IMR-90 (cell line): ENCODE measurements at regions not wholly inside any gene's neighbourhood (a gene's known extent, or its start where the extent isn't known, plus 50 kb on each side); places are given as distances from the start of the nearest gene placed in this dataset.

ENCODE experiments used
- ATAC-seq: fragments of 200-7000 bp; cut with Tn5 transposase; 2 replicates; pipeline ENCODE4 v1.9.1; 2020; ENCODE audit warnings: low read depth, mild to moderate bottlenecking, moderate library complexity
- BruUV-seq: library from RNA; stranded (reverse); fragments of 400-500 nt; replicated peaks from 2 replicates; lab custom pipeline; 2021; lab: Mats Ljungman, UMichigan
- CTCF ChIA-PET: fragments of 300-600 bp; formaldehyde crosslinking; extraction: SDS; loops from one replicate; lab custom pipeline; 2021; ENCODE audit warnings: antibody characterized with exemption; lab: Yijun Ruan, JAX
- POLR2A ChIA-PET: fragments of 300-600 bp; sonication (Branson Sonifier 250); formaldehyde crosslinking; loops from one replicate; lab custom pipeline; 2022; ENCODE audit warnings: antibody characterized with exemption; ENCODE audit not compliant: unreplicated experiment; lab: Charles Lee
- DNase-seq: peaks from one replicate; pipeline ENCODE4 v3.0.0; 2013
- H2AFZ ChIP-seq: replicated peaks from 2 replicates; pipeline ENCODE3; 2013; ENCODE audit warnings: low read length, mild to moderate bottlenecking; ENCODE audit not compliant: poor library complexity
- H2AK5ac ChIP-seq: 2 replicates; pipeline ENCODE4 v1.6.1; 2013; ENCODE audit warnings: low read depth, low read length, inconsistent platforms
- H2AK9ac ChIP-seq: replicated peaks from 2 replicates; pipeline ENCODE3; 2013; ENCODE audit warnings: mild to moderate bottlenecking, low read depth, low read length, moderate library complexity; ENCODE audit not compliant: poor library complexity
- H2BK120ac ChIP-seq: 2 replicates; pipeline ENCODE4 v1.6.1; 2013; ENCODE audit warnings: low read depth, low read length, inconsistent platforms
- H2BK15ac ChIP-seq: 3 replicates; pipeline ENCODE4 v1.6.1; 2013; ENCODE audit warnings: low read depth, low read length, inconsistent platforms
- H2BK20ac ChIP-seq: 2 replicates; pipeline ENCODE4 v1.6.1; 2013; ENCODE audit warnings: low read depth, mild to moderate bottlenecking, inconsistent platforms, low read length, moderate library complexity
- H2BK5ac ChIP-seq: 2 replicates; pipeline ENCODE4 v1.6.1; 2013; ENCODE audit warnings: mild to moderate bottlenecking, low read depth, low read length, inconsistent platforms; ENCODE audit not compliant: poor library complexity, severe bottlenecking
- H3K14ac ChIP-seq: replicated peaks from 2 replicates; pipeline ENCODE4 v1.6.1; 2013; ENCODE audit warnings: low read depth, low read length, inconsistent platforms
- H3K18ac ChIP-seq: 2 replicates; pipeline ENCODE4 v1.6.1; 2013; ENCODE audit warnings: low read depth, low read length, control low read depth
- H3K23ac ChIP-seq: 2 replicates; pipeline ENCODE4 v1.6.1; 2013; ENCODE audit warnings: low read depth, low read length, inconsistent platforms
- H3K27ac ChIP-seq: 2 replicates; pipeline ENCODE4 v1.5.1; 2013; ENCODE audit warnings: mild to moderate bottlenecking, control low read depth, low read length; ENCODE audit not compliant: insufficient read depth
- H3K27me3 ChIP-seq: 2 replicates; pipeline ENCODE4 v1.6.1; 2013; ENCODE audit warnings: low read length; ENCODE audit not compliant: control insufficient read depth, insufficient read depth
- H3K36me3 ChIP-seq: 2 replicates; pipeline ENCODE4 v1.6.1; 2013; ENCODE audit warnings: low read length, mixed read lengths; ENCODE audit not compliant: control insufficient read depth, insufficient read depth
- H3K4ac ChIP-seq: 2 replicates; pipeline ENCODE4 v1.6.1; 2013; ENCODE audit warnings: low read depth, low read length, inconsistent platforms
- H3K4me1 ChIP-seq: 2 replicates; pipeline ENCODE4 v1.6.1; 2013; ENCODE audit warnings: low read length, mixed read lengths; ENCODE audit not compliant: control insufficient read depth, insufficient read depth
- H3K4me2 ChIP-seq: 2 replicates; pipeline ENCODE4 v1.6.1; 2013; ENCODE audit warnings: low read depth, mild to moderate bottlenecking, control low read depth, low read length, moderate library complexity
- H3K4me3 ChIP-seq: 2 replicates; pipeline ENCODE4 v1.5.1; 2013; ENCODE audit warnings: low read depth, mild to moderate bottlenecking, control low read depth, low read length, moderate library complexity; ENCODE audit not compliant: insufficient read depth
- H3K56ac ChIP-seq: 2 replicates; pipeline ENCODE4 v1.6.1; 2013; ENCODE audit warnings: low read length, inconsistent platforms; ENCODE audit not compliant: insufficient read depth; ENCODE audit errors: extremely low read depth
- H3K79me1 ChIP-seq, 2 experiments: 2 replicates each; pipeline ENCODE4 v1.6.1; 2013; ENCODE audit warnings: low read length in 2 of 2, inconsistent platforms in 1 of 2, low read depth in 1 of 2
- H3K9ac ChIP-seq: 2 replicates; pipeline ENCODE4 v1.6.1; 2013; ENCODE audit warnings: low read depth, low read length, control low read depth
- H3K9me1 ChIP-seq: 2 replicates; pipeline ENCODE4 v1.6.1; 2013; ENCODE audit warnings: low read length, inconsistent platforms; ENCODE audit not compliant: insufficient read depth
- H3K9me3 ChIP-seq: 2 replicates; pipeline ENCODE4 v1.6.1; 2013; ENCODE audit warnings: low read length; ENCODE audit not compliant: control insufficient read depth, insufficient read depth
- H4K20me1 ChIP-seq: 2 replicates; pipeline ENCODE4 v1.6.1; 2013; ENCODE audit warnings: low read length, inconsistent platforms; ENCODE audit not compliant: insufficient read depth
- H4K5ac ChIP-seq: 2 replicates; pipeline ENCODE4 v1.6.1; 2013; ENCODE audit warnings: mild to moderate bottlenecking, low read depth, low read length, control low read depth
- H4K8ac ChIP-seq, 2 experiments: 2 replicates each; pipeline ENCODE4 v1.6.1; 2013; ENCODE audit warnings: low read depth in 2 of 2, low read length in 2 of 2, control low read depth in 1 of 2, inconsistent platforms in 1 of 2
- H4K91ac ChIP-seq: 2 replicates; pipeline ENCODE4 v1.6.1; 2013; ENCODE audit warnings: low read depth, low read length, inconsistent platforms; ENCODE audit not compliant: insufficient read depth
- BHLHE40 ChIP-seq: fragments of 150-350 bp; IDR thresholded peaks from 2 replicates; pipeline ENCODE4 v1.6.1; 2016; ENCODE audit warnings: mild to moderate bottlenecking, low read depth, low read length
- CEBPB ChIP-seq: IDR thresholded peaks from 2 replicates; pipeline ENCODE4 v1.6.1; 2012; ENCODE audit warnings: low read depth, low read length, improper control_type of control experiment
- CHD1 ChIP-seq: IDR thresholded peaks from 2 replicates; pipeline ENCODE4 v1.6.1; 2012; ENCODE audit warnings: low read depth, low read length, improper control_type of control experiment
- FOS ChIP-seq: fragments of 150-350 bp; IDR thresholded peaks from 2 replicates; pipeline ENCODE4 v1.6.1; 2016; ENCODE audit warnings: low read depth, low read length
- MAFK ChIP-seq: IDR thresholded peaks from 2 replicates; pipeline ENCODE4 v1.6.1; 2012; ENCODE audit warnings: low read depth, low read length, improper control_type of control experiment
- MAZ ChIP-seq: IDR thresholded peaks from 2 replicates; pipeline ENCODE4 v1.6.1; 2012; ENCODE audit warnings: low read depth, mild to moderate bottlenecking, low read length, improper control_type of control experiment, moderate library complexity, borderline replicate concordance
- MXI1 ChIP-seq: IDR thresholded peaks from 2 replicates; pipeline ENCODE4 v1.6.1; 2012; ENCODE audit warnings: low read depth, mild to moderate bottlenecking, low read length, moderate library complexity, borderline replicate concordance
- NFE2L2 ChIP-seq: fragments of 150-350 bp; IDR thresholded peaks from 2 replicates; pipeline ENCODE4 v1.6.1; 2016; ENCODE audit warnings: low read depth, mild to moderate bottlenecking, low read length
- POLR2A ChIP-seq: IDR thresholded peaks from 2 replicates; pipeline ENCODE4 v1.6.1; 2012; ENCODE audit warnings: mild to moderate bottlenecking, low read depth, low read length
- RAD21 ChIP-seq: IDR thresholded peaks from 2 replicates; pipeline ENCODE4 v1.6.1; 2012; ENCODE audit warnings: low read length, improper control_type of control experiment
- RCOR1 ChIP-seq: IDR thresholded peaks from 2 replicates; pipeline ENCODE4 v1.6.1; 2012; ENCODE audit warnings: mild to moderate bottlenecking, low read length, improper control_type of control experiment; ENCODE audit not compliant: insufficient replicate concordance
- RFX5 ChIP-seq: IDR thresholded peaks from 2 replicates; pipeline ENCODE4 v1.8.0; 2012; ENCODE audit warnings: low read depth, mild to moderate bottlenecking, low read length, moderate library complexity
- SMC3 ChIP-seq: fragments of 150-350 bp; IDR thresholded peaks from 2 replicates; pipeline ENCODE4 v1.6.1; 2016; ENCODE audit warnings: low read depth, mild to moderate bottlenecking, antibody characterized with exemption, low read length, moderate library complexity
- USF2 ChIP-seq: fragments of 150-350 bp; IDR thresholded peaks from 2 replicates; pipeline ENCODE4 v1.6.1; 2017; ENCODE audit warnings: mild to moderate bottlenecking, antibody characterized with exemption, low read length, low read depth
- WGBS, 2 experiments: methylation state at CpG; one replicate each; pipeline versions ENCODE4 v1.1.5 to v1.1.7; 2013; ENCODE audit warnings: missing lambda C conversion rate in 2 of 2; ENCODE audit not compliant: insufficient read length in 1 of 2; ENCODE audit errors: extremely low coverage in 2 of 2; 5-methylcytosine and 5-hydroxymethylcytosine counted together
- dilution Hi-C: fragments of 300-500 bp; cut with HindIII; formaldehyde crosslinking; loops from one replicate; pipeline ENCODE4 v1.14.3; 2018; ENCODE audit warnings: low sequenced_read_pairs; ENCODE audit not compliant: unreplicated experiment
- in situ Hi-C: fragments of 300-500 bp; cut with MboI; formaldehyde crosslinking; loops from 3 replicates; pipeline ENCODE4 v1.14.3; 2019; ENCODE audit warnings: low sequenced_read_pairs, inconsistent platforms, mixed read lengths
- intact Hi-C: fragments of 100-400 bp; cut with micrococcal nuclease; formaldehyde crosslinking; loops from 2 replicates; pipeline ENCODE4 v1.10.0; 2022
- TF ChIP-seq, protein P1 (sequence below): conservative IDR thresholded peaks from 2 replicates; pipeline ENCODE4 v1.5.1; 2012; ENCODE audit warnings: mild to moderate bottlenecking, low read depth, low read length, improper control_type of control experiment
- TF ChIP-seq, protein P2 (sequence below): fragments of 150-350 bp; IDR thresholded peaks from 2 replicates; pipeline ENCODE4 v1.6.1; 2016; ENCODE audit warnings: low read depth, mild to moderate bottlenecking, low read length, moderate library complexity, borderline replicate concordance

GRCh38 chr2:19556648-19557047, 198.2 kb upstream of the OSR1 start:
- BruUV-seq: no TSS peak
- H2AK9ac ChIP-seq: no peak overlapping the region
- in situ Hi-C loops (no loop called here), dilution Hi-C loops (no loop called here), intact Hi-C loops (no loop called here)
- H4K5ac ChIP-seq: no peak overlapping the region
- TF ChIP-seq CHD1 (no peak), RFX5 (no peak), FOS (no peak), RCOR1 (no peak), RAD21 (no peak), USF2 (no peak), NFE2L2 (no peak), POLR2A (no peak), MAFK (no peak), SMC3 (no peak), CEBPB (no peak), BHLHE40 (no peak), MXI1 (no peak), MAZ (no peak)
- TF ChIP-seq, protein P1, sequence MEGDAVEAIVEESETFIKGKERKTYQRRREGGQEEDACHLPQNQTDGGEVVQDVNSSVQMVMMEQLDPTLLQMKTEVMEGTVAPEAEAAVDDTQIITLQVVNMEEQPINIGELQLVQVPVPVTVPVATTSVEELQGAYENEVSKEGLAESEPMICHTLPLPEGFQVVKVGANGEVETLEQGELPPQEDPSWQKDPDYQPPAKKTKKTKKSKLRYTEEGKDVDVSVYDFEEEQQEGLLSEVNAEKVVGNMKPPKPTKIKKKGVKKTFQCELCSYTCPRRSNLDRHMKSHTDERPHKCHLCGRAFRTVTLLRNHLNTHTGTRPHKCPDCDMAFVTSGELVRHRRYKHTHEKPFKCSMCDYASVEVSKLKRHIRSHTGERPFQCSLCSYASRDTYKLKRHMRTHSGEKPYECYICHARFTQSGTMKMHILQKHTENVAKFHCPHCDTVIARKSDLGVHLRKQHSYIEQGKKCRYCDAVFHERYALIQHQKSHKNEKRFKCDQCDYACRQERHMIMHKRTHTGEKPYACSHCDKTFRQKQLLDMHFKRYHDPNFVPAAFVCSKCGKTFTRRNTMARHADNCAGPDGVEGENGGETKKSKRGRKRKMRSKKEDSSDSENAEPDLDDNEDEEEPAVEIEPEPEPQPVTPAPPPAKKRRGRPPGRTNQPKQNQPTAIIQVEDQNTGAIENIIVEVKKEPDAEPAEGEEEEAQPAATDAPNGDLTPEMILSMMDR: no peak
- TF ChIP-seq, protein P2, sequence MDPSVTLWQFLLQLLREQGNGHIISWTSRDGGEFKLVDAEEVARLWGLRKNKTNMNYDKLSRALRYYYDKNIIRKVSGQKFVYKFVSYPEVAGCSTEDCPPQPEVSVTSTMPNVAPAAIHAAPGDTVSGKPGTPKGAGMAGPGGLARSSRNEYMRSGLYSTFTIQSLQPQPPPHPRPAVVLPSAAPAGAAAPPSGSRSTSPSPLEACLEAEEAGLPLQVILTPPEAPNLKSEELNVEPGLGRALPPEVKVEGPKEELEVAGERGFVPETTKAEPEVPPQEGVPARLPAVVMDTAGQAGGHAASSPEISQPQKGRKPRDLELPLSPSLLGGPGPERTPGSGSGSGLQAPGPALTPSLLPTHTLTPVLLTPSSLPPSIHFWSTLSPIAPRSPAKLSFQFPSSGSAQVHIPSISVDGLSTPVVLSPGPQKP: no peak
- no peak overlapping the region for H3K4me3 ChIP-seq
- H3K4me1 ChIP-seq: no peaks in the 10 kb centered on the region
- no peak overlapping the region for H3K23ac ChIP-seq
- no peak overlapping the region for H3K9ac ChIP-seq
- no peak overlapping the region for H2BK120ac ChIP-seq
- H2BK20ac ChIP-seq: no peak overlapping the region
- H4K91ac ChIP-seq: no peak overlapping the region
- no peak overlapping the region for H4K8ac ChIP-seq
- WGBS, 2 experiments: no CpG with 5 or more reads among the region's 2 CpGs
- no peak for DNase-seq
- no peaks in the 10 kb centered on the region for H3K36me3 ChIP-seq
- H3K27me3 ChIP-seq: peaks cover 24% of the 10 kb centered on the region
- POLR2A ChIA-PET: no interaction called here
- H3K4me2 ChIP-seq: no peak overlapping the region
- H2BK15ac ChIP-seq: no peak overlapping the region
- no peak overlapping the region for H3K56ac ChIP-seq
- no peak for ATAC-seq
- H4K20me1 ChIP-seq: no peaks in the 10 kb centered on the region
- H3K4ac ChIP-seq: no peak overlapping the region
- no peak overlapping the region for H2AK5ac ChIP-seq
- no peaks in the 10 kb centered on the region for H3K9me1 ChIP-seq
- H3K27ac ChIP-seq: no peak overlapping the region
- no peak overlapping the region for H3K14ac ChIP-seq
- H2BK5ac ChIP-seq: no peak overlapping the region
- CTCF ChIA-PET: no interaction called here
- no peaks in the 10 kb centered on the region for H3K9me3 ChIP-seq
- no peak overlapping the region for H3K18ac ChIP-seq
- no peak overlapping the region for H2AFZ ChIP-seq
- H3K79me1 ChIP-seq: no peaks in the 10 kb centered on the region
